ENCODE measurements at regions not wholly inside any gene's neighbourhood (a gene's known extent, or its start where the extent isn't known, plus 50 kb on each side); places are given as distances from the start of the nearest gene placed in this dataset.
A peak's percentile ranks its signal among the peaks of the same experiment; 100 is the strongest.

DNA sequence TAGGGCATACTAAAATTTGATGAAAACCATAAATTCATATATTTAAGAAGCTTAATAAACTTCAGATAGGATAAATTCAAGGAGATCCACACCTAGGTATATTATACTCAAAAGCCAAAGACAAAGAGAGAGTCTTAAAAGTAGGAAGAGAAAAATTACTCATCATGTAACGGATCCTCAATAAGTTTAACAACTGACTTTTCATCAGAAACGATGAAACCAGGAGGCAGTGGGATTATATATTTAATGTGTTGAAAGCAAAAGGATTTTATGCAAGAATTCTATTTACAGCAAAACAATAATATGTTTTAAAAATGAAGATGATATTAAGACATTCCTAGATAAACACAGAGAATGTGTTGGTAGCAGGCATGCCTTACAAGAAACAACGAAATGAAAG lies 202.7 kb downstream of the OXSM start:
- no peak overlapping the region for H2AFZ ChIP-seq (ENCODE audit: low read length)
- ATAC-seq (no peak), DNase-seq (ENCODE audit: low spot score) (no peak), FAIRE-seq (no peak)
- no peaks in the 10 kb centered on the region for H3K36me3 ChIP-seq (replicated peaks in 1 of 2; ENCODE audit: control insufficient read depth in 1 of 2, insufficient read depth in 2 of 2, low read length in 2 of 2)
- no peak for TF ChIP-seq GMEB1 (CRISPR knock-in tag; IDR thresholded peaks at IDR 0.05; ENCODE audit: borderline replicate concordance)
- peak; percentile 96 for TF ChIP-seq ZNF317 (CRISPR knock-in tag; IDR thresholded peaks at IDR 0.05)
- in situ Hi-C loops (cut with HindIII; ENCODE audit: extremely low pct_ligation_motif_present, low pct_unique_long_range_greater_than_20kb) (no loop called here), intact Hi-C loops (cut with micrococcal nuclease; ENCODE audit: unreplicated experiment) (no loop called here)
- H3K27me3 ChIP-seq (ENCODE audit: control insufficient read depth in 1 of 2, insufficient read depth in 2 of 2, low read length in 2 of 2), result no peaks in the 10 kb centered on the region
- ChIA-PET POLR2A (no interaction called here), CTCF (ENCODE audit: low intra/inter-chr PET ratio, low total read pairs) (no interaction called here)
- H3K9me3 ChIP-seq (ENCODE audit: low read length), result peaks cover 53% of the 10 kb centered on the region
- no peak overlapping the region for H3K4me3 ChIP-seq (replicated peaks in 1 of 3; ENCODE audit: insufficient read depth in 1 of 3, low read depth in 2 of 3, low read length in 3 of 3)
- H3K4me2 ChIP-seq (ENCODE audit: low read depth, low read length), result no peak overlapping the region
- BruUV-seq (replicated peaks), result no TSS peak
- H3K79me2 ChIP-seq (ENCODE audit: insufficient read depth, low read length), result no peaks in the 10 kb centered on the region
- H4K20me1 ChIP-seq (ENCODE audit: insufficient read depth, low read length), result no peaks in the 10 kb centered on the region
- H3K9ac ChIP-seq (ENCODE audit: insufficient read depth, low read depth, low read length), result no peak overlapping the region
- under 1% methylated on average over 3 of the region's 3 CpGs for WGBS (ENCODE audit: low lambda C conversion rate)
- H3K27ac ChIP-seq (ENCODE audit: extremely low read length, insufficient read depth, low read length), result no peak overlapping the region
- H3K4me1 ChIP-seq (ENCODE audit: insufficient read depth, low read length), result no peaks in the 10 kb centered on the region

- H3K27ac ChIP-seq (ENCODE audit: extremely low read length, insufficient read depth, low read length), result no peak overlapping the region
- no peaks in the 10 kb centered on the region for H3K27me3 ChIP-seq (ENCODE audit: control insufficient read depth in 1 of 2, insufficient read depth in 2 of 2, low read length in 2 of 2)
- peaks cover 27% of the 10 kb centered on the region; the same call in 1 of the 2 replicates for H3K9me3 ChIP-seq (ENCODE audit: low read length)
- H3K4me2 ChIP-seq (ENCODE audit: low read depth, low read length), result no peak overlapping the region
- no peaks in the 10 kb centered on the region for H3K4me1 ChIP-seq (ENCODE audit: insufficient read depth, low read length)
- ChIA-PET POLR2A (no interaction called here), CTCF (ENCODE audit: low intra/inter-chr PET ratio, low total read pairs) (no interaction called here)
- no peaks in the 10 kb centered on the region for H3K36me3 ChIP-seq (replicated peaks in 1 of 2; ENCODE audit: control insufficient read depth in 1 of 2, insufficient read depth in 2 of 2, low read length in 2 of 2)
- H3K79me2 ChIP-seq (ENCODE audit: insufficient read depth, low read length), result no peaks in the 10 kb centered on the region
- in situ Hi-C loops (cut with HindIII; ENCODE audit: extremely low pct_ligation_motif_present, low pct_unique_long_range_greater_than_20kb), result no loop called here
- no peak overlapping the region for H3K4me3 ChIP-seq (replicated peaks in 1 of 3; ENCODE audit: insufficient read depth in 1 of 3, low read depth in 2 of 3, low read length in 3 of 3)
- intact Hi-C loops (cut with micrococcal nuclease; ENCODE audit: unreplicated experiment), result no loop called here
- no TSS peak for BruUV-seq (replicated peaks)
- DNase-seq (ENCODE audit: low spot score) (no peak), FAIRE-seq (no peak), ATAC-seq (no peak)
- no peak overlapping the region for H2AFZ ChIP-seq (ENCODE audit: low read length)
- no peaks in the 10 kb centered on the region for H4K20me1 ChIP-seq (ENCODE audit: insufficient read depth, low read length)
- no peak overlapping the region for H3K9ac ChIP-seq (ENCODE audit: insufficient read depth, low read depth, low read length)
- no peak for TF ChIP-seq ZNF296 (CRISPR knock-in tag; conservative IDR thresholded peaks at IDR 0.05)
- TF ChIP-seq PITX1 (CRISPR knock-in tag; IDR thresholded peaks at IDR 0.05), result no peak
- TF ChIP-seq, protein P1, sequence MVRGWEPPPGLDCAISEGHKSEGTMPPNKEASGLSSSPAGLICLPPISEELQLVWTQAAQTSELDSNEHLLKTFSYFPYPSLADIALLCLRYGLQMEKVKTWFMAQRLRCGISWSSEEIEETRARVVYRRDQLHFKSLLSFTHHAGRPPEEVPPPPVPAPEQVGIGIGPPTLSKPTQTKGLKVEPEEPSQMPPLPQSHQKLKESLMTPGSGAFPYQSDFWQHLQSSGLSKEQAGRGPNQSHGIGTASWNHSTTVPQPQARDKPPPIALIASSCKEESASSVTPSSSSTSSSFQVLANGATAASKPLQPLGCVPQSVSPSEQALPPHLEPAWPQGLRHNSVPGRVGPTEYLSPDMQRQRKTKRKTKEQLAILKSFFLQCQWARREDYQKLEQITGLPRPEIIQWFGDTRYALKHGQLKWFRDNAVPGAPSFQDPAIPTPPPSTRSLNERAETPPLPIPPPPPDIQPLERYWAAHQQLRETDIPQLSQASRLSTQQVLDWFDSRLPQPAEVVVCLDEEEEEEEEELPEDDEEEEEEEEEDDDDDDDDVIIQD (CRISPR knock-in tag; IDR thresholded peaks at IDR 0.05; ENCODE audit: low read depth), result no peak
- TF ChIP-seq SMAD9 (CRISPR knock-in tag; IDR thresholded peaks at IDR 0.05), result no peak
- TF ChIP-seq TCF7L2 (IDR thresholded peaks at IDR 0.05; ENCODE audit: low read depth, low read length), result no peak
- TF ChIP-seq CSRNP1 (CRISPR knock-in tag; IDR thresholded peaks at IDR 0.05), result no peak
- TF ChIP-seq NFE2L1 (CRISPR knock-in tag; IDR thresholded peaks at IDR 0.05; ENCODE audit: borderline replicate concordance), result no peak
- no peak for TF ChIP-seq PHF20 (CRISPR knock-in tag; IDR thresholded peaks at IDR 0.05)
- TF ChIP-seq ZNF670 (CRISPR knock-in tag; IDR thresholded peaks at IDR 0.05; ENCODE audit: borderline replicate concordance), result no peak
- TF ChIP-seq CCDC6 (CRISPR knock-in tag; IDR thresholded peaks at IDR 0.05), result no peak
- TF ChIP-seq ZNF775 (CRISPR knock-in tag; IDR thresholded peaks at IDR 0.05; ENCODE audit: borderline replicate concordance), result no peak
- TF ChIP-seq YEATS4 (CRISPR knock-in tag; IDR thresholded peaks at IDR 0.05; ENCODE audit: borderline replicate concordance), result no peak
- no peak for TF ChIP-seq KDM6A (CRISPR knock-in tag; IDR thresholded peaks at IDR 0.05; ENCODE audit: low read depth)
- no peak for TF ChIP-seq SRF (IDR thresholded peaks at IDR 0.05; ENCODE audit: low read depth, low read length)
- TF ChIP-seq SAFB2 (CRISPR knock-in tag; IDR thresholded peaks at IDR 0.05; ENCODE audit: borderline replicate concordance, low read depth), result no peak
Observed at GRCh38 chr3:26004172-26004571, 214.3 kb downstream of the OXSM start.

Measured in HepG2 (cell line).